NCI-H69 (cell line): ENCODE measurements at regions not wholly inside any gene's neighbourhood (a gene's known extent, or its start where the extent isn't known, plus 50 kb on each side); places are given as distances from the start of the nearest gene placed in this dataset.
"Not testable (repeated sequence)": the region's sequence is repeated elsewhere in the genome, so short reads cannot be mapped to it uniquely, and the experiment has no call there.

Source experiments
- DNase-seq: peaks from one replicate; lab custom pipeline; 2025; lab: John Stamatoyannopoulos, UW

- DNase-seq = no peak
Measured at GRCh38 chr10:130660266-130660665, 524.1 kb downstream of the GLRX3 start.

GRCh38 chr10:130661419-130661818 lies 525.2 kb downstream of the GLRX3 start:
- no peak for DNase-seq

GRCh38 chr10:130662775-130663174 lies 526.6 kb downstream of the GLRX3 start:
- no peak for DNase-seq

- DNase-seq = no peak
Measured at GRCh38 chr10:130664526-130664925, 528.3 kb downstream of the GLRX3 start.

- DNase-seq = no peak
Measured at GRCh38 chr10:130666215-130666614, 530.0 kb downstream of the GLRX3 start.

- no peak for DNase-seq
Measured at GRCh38 chr10:130686689-130687300, 550.6 kb downstream of the GLRX3 start.

- no peak for DNase-seq
Measured at GRCh38 chr10:130687566-130687965, 551.4 kb downstream of the GLRX3 start.

- no peak for DNase-seq
Measured at GRCh38 chr10:130689743-130690626, 553.8 kb downstream of the GLRX3 start.

GRCh38 chr10:130691776-130692175 lies 555.6 kb downstream of the GLRX3 start:
- DNase-seq = no peak

- DNase-seq = no peak
Measured at GRCh38 chr10:130696870-130697269, 560.7 kb downstream of the GLRX3 start.

GRCh38 chr10:130707389-130707979 lies 571.3 kb downstream of the GLRX3 start:
- no peak for DNase-seq

- no peak for DNase-seq
Measured at GRCh38 chr10:130708465-130709070, 572.4 kb downstream of the GLRX3 start.

GRCh38 chr10:130709415-130709814 lies 573.2 kb downstream of the GLRX3 start:
- no peak for DNase-seq

- no peak for DNase-seq
Measured at GRCh38 chr10:130711072-130711471, 574.9 kb downstream of the GLRX3 start.

GRCh38 chr10:130713135-130713534 lies 576.9 kb downstream of the GLRX3 start:
- DNase-seq = no peak

- DNase-seq = no peak
Measured at GRCh38 chr10:130713731-130714130, 577.5 kb downstream of the GLRX3 start.

GRCh38 chr10:130714742-130715467 lies 578.7 kb downstream of the GLRX3 start:
- DNase-seq = no peak

GRCh38 chr10:130715686-130716670 lies 579.8 kb downstream of the GLRX3 start:
- no peak for DNase-seq

GRCh38 chr10:130717083-130717482 lies 580.9 kb downstream of the GLRX3 start:
- no peak for DNase-seq

GRCh38 chr10:130718744-130719447 lies 582.7 kb downstream of the GLRX3 start:
- DNase-seq = not testable (repeated sequence)
